Activated CD8-positive, alpha-beta memory T cell treated with anti-CD3 and anti-CD28 coated beads, Interleukin-2, amount 10 ng/mL, durations not matched to agents 7 days and 5 days (primary cell): ENCODE measurements at regions not wholly inside any gene's neighbourhood (a gene's known extent, or its start where the extent isn't known, plus 50 kb on each side); places are given as distances from the start of the nearest gene placed in this dataset.

Source experiments
- ATAC-seq: fragments of 150-1000 bp; cut with Tn5 transposase; one replicate; pipeline ENCODE4 v1.10.0; 2021; ENCODE audit warnings: moderate library complexity
- CTCF ChIA-PET: fragments of 350-600 bp; sonication (Branson Sonifier 250); formaldehyde crosslinking; loops from one replicate; lab custom pipeline; 2021; ENCODE audit warnings: antibody characterized with exemption; lab: Charles Lee
- DNase-seq: peaks from one replicate; pipeline ENCODE4 v3.0.0-alpha.2; 2020
- H3K27ac Mint-ChIP-seq: one replicate; pipeline ENCODE4 v1.8.0; 2021; ENCODE audit warnings: mild to moderate bottlenecking, mixed read lengths
- H3K27me3 Mint-ChIP-seq: one replicate; pipeline ENCODE4 v1.8.0; 2021; ENCODE audit warnings: mixed read lengths
- H3K36me3 Mint-ChIP-seq: one replicate; pipeline ENCODE4 v1.8.0; 2021; ENCODE audit warnings: mild to moderate bottlenecking, mixed read lengths
- H3K4me1 Mint-ChIP-seq: one replicate; pipeline ENCODE4 v1.8.0; 2021; ENCODE audit warnings: mixed read lengths
- H3K4me3 Mint-ChIP-seq: one replicate; pipeline ENCODE4 v1.8.0; 2021; ENCODE audit warnings: mild to moderate bottlenecking, moderate library complexity, mixed read lengths
- H3K9me3 Mint-ChIP-seq: one replicate; pipeline ENCODE4 v1.8.0; 2022; ENCODE audit warnings: low read depth, mixed read lengths

GRCh38 chr5:148921350-148921749, 94.9 kb downstream of the ADRB2 start:
- H3K36me3 Mint-ChIP-seq, result no peaks in the 10 kb centered on the region
- no peaks in the 10 kb centered on the region for H3K9me3 Mint-ChIP-seq
- H3K27ac Mint-ChIP-seq, result no peak overlapping the region
- H3K4me3 Mint-ChIP-seq, result no peak overlapping the region
- ATAC-seq (no peak), DNase-seq (no peak)
- CTCF ChIA-PET, result no interaction called here
- H3K4me1 Mint-ChIP-seq, result peaks cover 2% of the 10 kb centered on the region
- H3K27me3 Mint-ChIP-seq, result peaks cover 19% of the 10 kb centered on the region

GRCh38 chr5:148922606-148923005, 96.2 kb downstream of the ADRB2 start:
- H3K4me1 Mint-ChIP-seq, result peaks cover 2% of the 10 kb centered on the region
- H3K4me3 Mint-ChIP-seq, result no peak overlapping the region
- ATAC-seq (no peak), DNase-seq (no peak)
- peaks cover 18% of the 10 kb centered on the region for H3K27me3 Mint-ChIP-seq
- no peaks in the 10 kb centered on the region for H3K9me3 Mint-ChIP-seq
- CTCF ChIA-PET, result interaction anchor here (1.7 kb wide), 1 partner anchor 35 kb away, joined by 4 read pairs; no protein-coding TSS in a partner anchor
- no peak overlapping the region for H3K27ac Mint-ChIP-seq
- no peaks in the 10 kb centered on the region for H3K36me3 Mint-ChIP-seq

DNA sequence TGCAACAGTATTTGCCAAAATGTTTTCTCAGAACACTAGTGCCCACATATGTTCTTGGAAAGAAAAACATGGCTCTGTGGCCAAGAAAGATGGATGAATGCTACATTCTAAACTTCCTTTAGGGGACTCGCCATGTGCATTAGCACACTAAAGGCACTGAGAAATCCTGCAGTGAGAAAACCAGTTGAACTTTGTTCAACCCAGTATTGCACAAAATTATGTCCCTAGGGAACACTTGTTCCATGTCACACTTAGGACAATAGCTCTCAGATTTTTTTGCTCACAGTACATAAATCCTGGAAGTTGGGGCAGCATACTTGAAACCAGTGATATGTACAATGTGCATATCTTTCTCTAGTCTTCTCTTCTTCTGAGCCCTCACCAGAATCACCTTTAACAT, 96.6 kb downstream of the ADRB2 start:
- ATAC-seq, result no peak
- DNase-seq, result no peak

GRCh38 chr5:148924817-148925216, 98.4 kb downstream of the ADRB2 start:
- no peaks in the 10 kb centered on the region for H3K36me3 Mint-ChIP-seq
- H3K9me3 Mint-ChIP-seq, result no peaks in the 10 kb centered on the region
- CTCF ChIA-PET, result no interaction called here
- DNase-seq (no peak), ATAC-seq (no peak)
- H3K4me3 Mint-ChIP-seq, result no peak overlapping the region
- H3K27ac Mint-ChIP-seq, result no peak overlapping the region
- peaks cover 14% of the 10 kb centered on the region for H3K27me3 Mint-ChIP-seq
- peaks cover 2% of the 10 kb centered on the region for H3K4me1 Mint-ChIP-seq

More for the DNA sequence above, 96.6 kb downstream of the ADRB2 start:
- Mint-ChIP-seq H3K27ac (no peak overlapping the region), H3K4me3 (no peak overlapping the region), H3K27me3 (peaks cover 18% of the 10 kb centered on the region), H3K9me3 (no peaks in the 10 kb centered on the region), H3K36me3 (no peaks in the 10 kb centered on the region), H3K4me1 (peaks cover 2% of the 10 kb centered on the region)
- CTCF ChIA-PET, result interaction anchor here (1.7 kb wide), 1 partner anchor 35 kb away, joined by 4 read pairs; no protein-coding TSS in a partner anchor

GRCh38 chr5:148926207-148926606, 99.8 kb downstream of the ADRB2 start:
- H3K27me3 Mint-ChIP-seq, result peaks cover 9% of the 10 kb centered on the region
- CTCF ChIA-PET, result no interaction called here
- no peaks in the 10 kb centered on the region for H3K36me3 Mint-ChIP-seq
- ATAC-seq (no peak), DNase-seq (no peak)
- no peak overlapping the region for H3K27ac Mint-ChIP-seq
- H3K9me3 Mint-ChIP-seq, result no peaks in the 10 kb centered on the region
- no peak overlapping the region for H3K4me3 Mint-ChIP-seq
- H3K4me1 Mint-ChIP-seq, result peaks cover 2% of the 10 kb centered on the region

DNA sequence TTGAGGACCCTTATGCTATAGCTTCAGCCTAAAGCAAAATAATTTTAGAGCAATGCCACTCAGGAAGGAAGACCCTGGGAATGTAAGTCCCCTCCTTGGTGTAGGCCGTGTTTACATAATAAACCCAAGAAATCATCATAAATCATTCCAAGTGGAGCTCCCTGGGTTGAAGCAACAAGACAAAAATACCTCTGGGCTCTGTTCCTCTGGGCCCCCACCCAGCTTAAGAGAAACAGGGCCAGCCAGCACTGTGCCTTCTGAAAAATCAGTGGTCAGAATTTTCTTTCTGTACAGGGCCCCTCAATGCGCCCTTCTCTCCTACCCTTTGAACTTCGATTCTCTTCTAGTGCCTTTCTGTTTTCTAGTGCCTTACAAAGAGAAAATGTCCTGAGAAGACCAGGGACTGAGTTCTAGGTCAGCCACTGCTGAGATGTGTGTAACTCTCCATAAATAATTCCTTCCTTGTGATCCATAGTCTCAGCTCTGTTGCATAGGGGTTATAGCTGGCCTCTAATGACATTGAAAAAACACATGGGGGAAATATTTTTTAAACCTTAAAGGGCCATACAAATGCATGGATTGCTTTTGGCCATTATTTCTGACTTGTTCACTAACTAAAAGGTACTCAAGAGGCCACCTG, 101.0 kb downstream of the ADRB2 start:
- H3K9me3 Mint-ChIP-seq, result no peaks in the 10 kb centered on the region
- H3K27ac Mint-ChIP-seq, result no peak overlapping the region
- H3K4me3 Mint-ChIP-seq, result no peak overlapping the region
- CTCF ChIA-PET, result no interaction called here
- H3K36me3 Mint-ChIP-seq, result no peaks in the 10 kb centered on the region
- no peak for ATAC-seq
- H3K27me3 Mint-ChIP-seq, result peaks cover 5% of the 10 kb centered on the region
- no peak for DNase-seq
- H3K4me1 Mint-ChIP-seq, result peaks cover 2% of the 10 kb centered on the region

DNA sequence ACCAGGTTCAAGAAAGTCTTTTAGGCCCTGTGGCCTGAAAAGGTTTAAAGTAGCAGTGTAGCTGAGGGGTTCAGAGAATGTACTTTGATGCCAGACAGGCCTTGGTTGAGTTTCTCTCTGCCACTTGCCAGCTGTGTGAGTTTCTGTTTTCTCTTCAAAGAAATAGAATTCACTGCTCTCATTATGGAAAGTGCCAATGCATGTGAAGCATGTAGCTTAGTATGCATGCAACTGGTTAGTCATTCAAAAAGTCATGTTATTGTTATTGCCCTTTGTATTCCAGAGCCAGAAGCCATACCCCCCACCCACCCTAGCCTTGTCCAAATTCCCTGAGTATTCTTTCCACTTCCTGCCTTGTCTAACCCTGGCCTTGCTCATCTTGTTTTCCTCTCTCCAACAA, 101.7 kb downstream of the ADRB2 start:
- H3K27ac Mint-ChIP-seq, result no peak overlapping the region
- no peak for ATAC-seq

DNA sequence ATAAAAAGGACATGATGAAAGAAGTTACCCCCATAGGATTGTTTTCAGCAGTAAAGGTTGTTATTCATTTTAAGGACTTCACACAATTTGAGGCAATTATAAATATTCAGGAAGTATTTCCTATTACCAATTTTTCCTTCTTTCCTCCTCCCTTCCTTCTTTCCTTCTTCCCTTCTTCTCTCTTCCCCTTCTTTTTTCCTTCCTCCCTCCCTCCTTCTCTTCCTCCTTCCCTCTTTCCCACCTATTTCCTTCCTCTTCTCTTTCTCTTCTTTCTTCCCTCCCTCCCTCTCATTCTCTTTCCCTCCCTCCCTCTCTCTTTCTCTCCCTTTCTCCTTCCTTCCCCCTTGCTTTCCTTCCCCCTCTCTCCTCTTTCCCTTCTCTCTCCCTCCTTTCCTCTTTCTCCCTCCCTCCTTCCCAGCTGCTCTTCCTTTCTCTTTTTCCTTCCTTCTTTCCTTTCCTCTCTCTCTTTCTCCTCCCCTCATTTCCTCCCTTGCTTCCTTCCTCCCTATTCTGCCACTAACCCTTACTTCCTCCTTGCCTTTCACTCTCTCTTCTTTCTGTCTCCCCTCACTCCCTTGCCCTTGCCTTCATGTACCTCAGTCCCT, 105.1 kb downstream of the ADRB2 start:
- CTCF ChIA-PET, result no interaction called here
- H3K4me1 Mint-ChIP-seq, result no peaks in the 10 kb centered on the region
- H3K9me3 Mint-ChIP-seq, result no peaks in the 10 kb centered on the region
- H3K27ac Mint-ChIP-seq, result no peak overlapping the region
- no peak overlapping the region for H3K4me3 Mint-ChIP-seq
- DNase-seq (no peak), ATAC-seq (no peak)
- H3K27me3 Mint-ChIP-seq, result peaks cover 2% of the 10 kb centered on the region
- no peaks in the 10 kb centered on the region for H3K36me3 Mint-ChIP-seq

More for the DNA sequence above, 101.7 kb downstream of the ADRB2 start:
- DNase-seq, result no peak
- H3K36me3 Mint-ChIP-seq, result no peaks in the 10 kb centered on the region
- peaks cover 3% of the 10 kb centered on the region for H3K27me3 Mint-ChIP-seq
- CTCF ChIA-PET, result no interaction called here
- H3K9me3 Mint-ChIP-seq, result no peaks in the 10 kb centered on the region
- peaks cover under 1% of the 10 kb centered on the region for H3K4me1 Mint-ChIP-seq
- H3K4me3 Mint-ChIP-seq, result no peak overlapping the region

DNA sequence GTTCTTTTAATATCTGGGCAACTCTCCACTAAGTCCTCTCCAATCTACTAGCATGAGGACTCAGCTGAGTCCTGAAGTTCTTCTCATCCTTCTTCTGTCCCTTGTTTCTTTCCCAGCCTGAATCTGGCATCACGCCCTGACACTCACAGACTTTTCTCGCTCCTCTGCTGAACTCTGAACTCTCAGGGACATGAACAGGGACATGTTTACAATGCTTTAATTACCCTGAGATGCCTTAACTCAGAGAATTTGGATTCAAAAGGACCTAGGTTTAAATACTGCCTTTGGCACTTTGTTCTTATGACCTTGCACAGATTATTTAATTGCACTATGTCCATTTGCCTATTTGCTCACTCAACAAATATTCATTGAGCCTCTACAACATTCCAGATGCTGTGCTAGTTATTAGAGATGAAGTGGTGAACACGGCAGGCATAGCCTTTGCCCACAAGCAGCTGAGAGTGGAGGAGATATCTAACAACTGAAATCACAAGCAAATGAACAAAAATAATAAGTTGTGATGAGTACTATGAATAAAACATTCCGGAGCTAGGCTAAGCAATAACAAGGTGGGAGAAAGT, 106.0 kb downstream of the ADRB2 start:
- H3K36me3 Mint-ChIP-seq, result no peaks in the 10 kb centered on the region
- DNase-seq (no peak), ATAC-seq (no peak)
- H3K27me3 Mint-ChIP-seq, result peaks cover 2% of the 10 kb centered on the region
- no peaks in the 10 kb centered on the region for H3K9me3 Mint-ChIP-seq
- no peak overlapping the region for H3K27ac Mint-ChIP-seq
- H3K4me1 Mint-ChIP-seq, result no peaks in the 10 kb centered on the region
- CTCF ChIA-PET, result no interaction called here
- no peak overlapping the region for H3K4me3 Mint-ChIP-seq

DNA sequence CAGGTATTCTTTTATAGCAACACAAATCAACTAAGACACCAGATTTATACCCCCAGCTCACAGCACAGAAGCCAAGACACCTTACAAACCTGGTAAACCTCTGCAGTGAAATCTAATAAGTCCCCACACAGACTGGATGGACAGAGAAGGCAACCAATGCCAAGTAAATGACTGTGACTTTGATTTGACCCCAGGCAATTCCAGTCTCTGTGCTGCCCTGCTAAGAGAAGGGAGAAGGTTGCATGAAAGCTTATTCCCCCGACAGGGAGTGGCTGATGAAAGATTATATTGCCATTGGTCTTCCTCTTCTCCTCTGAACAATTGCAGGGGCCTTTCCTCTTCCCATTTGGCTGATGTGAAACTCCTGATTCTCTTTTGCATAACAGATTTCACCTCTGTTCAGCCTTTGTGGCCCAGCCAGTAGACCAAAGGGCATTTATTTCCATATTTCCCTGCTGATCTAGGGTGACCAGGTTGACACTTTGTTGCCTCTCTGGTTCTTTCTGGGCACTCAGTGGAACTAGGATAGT, 107.6 kb downstream of the ADRB2 start:
- CTCF ChIA-PET, result no interaction called here

DNA sequence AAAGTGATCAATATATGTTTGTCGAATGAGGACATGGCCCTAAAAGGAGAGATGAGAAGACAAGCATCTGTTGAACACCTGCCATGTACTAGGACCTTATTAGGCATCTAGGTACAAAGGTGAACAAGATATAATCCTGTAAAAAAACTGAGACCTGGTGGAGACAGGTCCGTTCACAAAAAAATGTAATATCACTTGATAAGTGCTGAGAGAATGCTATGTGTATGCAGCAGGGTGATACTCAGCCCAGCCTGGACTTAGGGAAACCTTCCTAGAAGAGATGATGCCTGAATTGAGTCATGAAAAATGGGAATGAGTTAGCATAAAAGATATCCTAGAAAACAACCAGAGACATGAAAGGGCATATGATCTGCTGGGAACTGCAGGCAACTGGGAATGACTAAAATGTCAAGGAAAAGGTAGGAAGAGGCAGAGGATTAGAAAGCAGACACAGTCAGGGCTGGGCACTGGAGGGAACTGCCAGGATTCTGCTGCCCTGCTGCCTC, 108.5 kb downstream of the ADRB2 start:
- Mint-ChIP-seq H3K9me3 (no peaks in the 10 kb centered on the region), H3K27ac (no peak overlapping the region)
- no peak for DNase-seq

More for the DNA sequence above, 107.6 kb downstream of the ADRB2 start:
- no peaks in the 10 kb centered on the region for H3K4me1 Mint-ChIP-seq
- peaks cover 2% of the 10 kb centered on the region for H3K27me3 Mint-ChIP-seq
- H3K27ac Mint-ChIP-seq, result no peak overlapping the region
- no peak overlapping the region for H3K4me3 Mint-ChIP-seq
- H3K36me3 Mint-ChIP-seq, result no peaks in the 10 kb centered on the region
- DNase-seq (no peak), ATAC-seq (no peak)
- no peaks in the 10 kb centered on the region for H3K9me3 Mint-ChIP-seq

GRCh38 chr5:148937239-148937638, 110.8 kb downstream of the ADRB2 start:
- DNase-seq (no peak), ATAC-seq (no peak)
- no peak overlapping the region for H3K4me3 Mint-ChIP-seq
- no peaks in the 10 kb centered on the region for H3K36me3 Mint-ChIP-seq
- no peak overlapping the region for H3K27ac Mint-ChIP-seq
- CTCF ChIA-PET, result interaction anchor here (1.2 kb wide), 1 partner anchor 116 kb away, joined by 3 read pairs; no protein-coding TSS in a partner anchor
- no peaks in the 10 kb centered on the region for H3K9me3 Mint-ChIP-seq
- H3K4me1 Mint-ChIP-seq, result no peaks in the 10 kb centered on the region
- peaks cover 2% of the 10 kb centered on the region for H3K27me3 Mint-ChIP-seq

More for the DNA sequence above, 108.5 kb downstream of the ADRB2 start:
- ATAC-seq, result no peak
- peaks cover 2% of the 10 kb centered on the region for H3K27me3 Mint-ChIP-seq
- H3K4me3 Mint-ChIP-seq, result no peak overlapping the region
- no peaks in the 10 kb centered on the region for H3K36me3 Mint-ChIP-seq
- CTCF ChIA-PET, result no interaction called here
- H3K4me1 Mint-ChIP-seq, result no peaks in the 10 kb centered on the region

GRCh38 chr5:148937830-148938521, 111.6 kb downstream of the ADRB2 start:
- Mint-ChIP-seq H3K27me3 (peaks cover 2% of the 10 kb centered on the region), H3K27ac (no peak overlapping the region), H3K4me1 (no peaks in the 10 kb centered on the region), H3K36me3 (no peaks in the 10 kb centered on the region), H3K9me3 (no peaks in the 10 kb centered on the region), H3K4me3 (no peak overlapping the region)
- DNase-seq (no peak), ATAC-seq (no peak)
- CTCF ChIA-PET, result no interaction called here
